A549 (cell line): ENCODE measurements at regions not wholly inside any gene's neighbourhood (a gene's known extent, or its start where the extent isn't known, plus 50 kb on each side); places are given as distances from the start of the nearest gene placed in this dataset.

ENCODE experiments used
- CHD4 ChIP-seq: fragments of 200-600 bp; sonication (generic); IDR thresholded peaks from 2 replicates; pipeline ENCODE4 v1.6.1; 2016; ENCODE audit warnings: antibody characterized with exemption, mild to moderate bottlenecking, borderline replicate concordance
- HDAC2 ChIP-seq: fragments of 200-600 bp; sonication (generic); IDR thresholded peaks from 2 replicates; pipeline ENCODE4 v1.6.1; 2016
- RAD21 ChIP-seq, 2 experiments: fragments of >200 bp in 1 of 2; sonication (Bioruptor Twin) in 1 of 2; formaldehyde crosslinking in 1 of 2; IDR thresholded peaks in 1 of 2; conservative IDR thresholded peaks in 1 of 2; 2 replicates in 1 of 2; 3 replicates in 1 of 2; pipeline ENCODE4 v1.6.1; 2012 to 2018; ENCODE audit warnings: inconsistent platforms in 1 of 2

GRCh38 chr13:26883613-26884257 is 123.1 kb upstream of the GPR12 start:
- TF ChIP-seq CHD4 (no peak), HDAC2 (no peak), RAD21 (conservative IDR thresholded peaks at IDR 0.05 in 1 of 2, IDR thresholded peaks at IDR 0.05 in 1 of 2) (no peak)
